IPS-18c (cell line): ENCODE measurements at regions not wholly inside any gene's neighbourhood (a gene's known extent, or its start where the extent isn't known, plus 50 kb on each side); places are given as distances from the start of the nearest gene placed in this dataset.
"Not testable (repeated sequence)": the region's sequence is repeated elsewhere in the genome, so short reads cannot be mapped to it uniquely, and the experiment has no call there.

Experiments used
- H3K4me3 ChIP-seq: 2 replicates; pipeline ENCODE4 v1.7.0; 2013; ENCODE audit warnings: low read depth, mild to moderate bottlenecking, low read length, moderate library complexity; ENCODE audit not compliant: insufficient read depth
- H3K9me3 ChIP-seq: one replicate; pipeline ENCODE4 v1.6.1; 2013; ENCODE audit warnings: mild to moderate bottlenecking, low read length, moderate library complexity; ENCODE audit not compliant: control insufficient read depth, insufficient read depth

DNA sequence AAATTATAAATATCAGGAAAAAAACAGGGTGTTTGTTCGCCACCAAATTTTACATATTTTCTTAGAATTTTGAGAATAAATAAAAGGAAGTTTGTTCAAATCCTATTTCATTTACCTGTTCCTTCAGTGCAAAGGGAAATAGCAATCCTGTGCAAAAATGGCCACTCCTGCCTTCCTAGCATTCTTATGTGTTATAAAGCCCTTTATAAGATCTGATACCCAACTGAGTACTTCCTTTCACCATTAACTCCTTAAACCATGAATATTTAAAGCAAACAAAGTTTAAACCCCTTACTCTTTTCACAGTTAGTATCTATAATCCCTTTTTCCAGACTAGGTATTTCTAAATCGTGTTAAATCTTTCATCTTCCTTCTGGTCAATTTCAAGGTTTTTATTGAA is 427.8 kb downstream of the NR4A2 start:
- no peak overlapping the region for H3K4me3 ChIP-seq
- H3K9me3 ChIP-seq = no peaks in the 10 kb centered on the region

DNA sequence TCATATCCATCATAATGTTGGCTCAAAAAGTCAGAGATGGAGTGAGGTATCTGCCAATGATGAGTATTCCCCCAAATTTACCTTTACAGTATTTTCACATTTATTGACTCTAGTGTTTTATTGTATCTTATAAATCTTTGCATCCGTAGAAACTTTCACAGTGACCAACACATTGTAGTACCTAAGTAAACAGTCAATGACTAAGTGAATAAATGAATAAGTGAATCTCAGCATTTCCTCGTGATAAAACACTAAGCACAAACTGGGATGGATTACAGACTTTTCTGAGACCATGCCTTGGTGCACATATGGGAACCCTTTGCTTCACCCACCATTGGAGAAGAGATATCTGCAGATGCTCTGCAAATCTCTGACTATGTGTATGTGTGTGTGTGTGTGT is 429.9 kb downstream of the NR4A2 start:
- H3K9me3 ChIP-seq = no peaks in the 10 kb centered on the region
- H3K4me3 ChIP-seq = no peak overlapping the region

DNA sequence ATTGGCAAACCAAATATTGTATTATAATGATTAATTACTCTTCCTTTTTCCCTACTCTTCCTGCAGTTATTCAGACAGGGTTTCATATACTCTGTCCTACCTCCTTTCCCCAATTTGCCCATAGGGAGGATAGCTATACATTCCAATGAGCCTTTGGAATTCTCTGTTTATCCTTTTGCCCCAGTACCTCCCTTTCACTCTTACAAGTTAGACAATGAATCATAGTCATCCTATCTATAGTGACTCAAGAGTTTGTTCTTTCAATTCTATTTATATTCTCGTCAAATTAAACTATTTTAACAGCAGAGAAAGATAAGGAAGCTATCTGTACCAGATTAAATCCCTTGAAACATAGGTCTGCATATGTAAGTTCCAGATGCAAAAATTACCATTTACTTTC is 437.5 kb downstream of the NR4A2 start:
- no peak overlapping the region for H3K4me3 ChIP-seq
- H3K9me3 ChIP-seq = no peaks in the 10 kb centered on the region

DNA sequence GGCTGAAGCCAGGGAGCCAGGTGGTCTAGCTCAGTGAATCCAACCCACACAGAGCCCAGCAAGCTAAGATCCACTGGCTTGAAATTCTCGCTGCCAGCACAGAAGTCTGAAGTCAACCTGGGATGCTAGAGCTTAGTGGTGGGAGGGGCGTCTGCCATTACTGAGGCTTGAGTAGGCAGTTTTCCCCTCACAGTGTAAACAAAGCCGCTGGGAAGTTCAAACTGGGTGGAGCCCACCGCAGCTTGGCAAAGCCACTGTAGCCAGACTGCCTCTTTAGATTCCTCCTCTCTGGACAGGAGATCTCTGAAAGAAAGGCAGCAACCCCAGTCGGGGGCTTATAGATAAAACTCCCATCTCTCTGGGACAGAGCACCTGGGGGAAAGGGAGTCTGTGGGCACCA is 452.1 kb downstream of the NR4A2 start:
- H3K4me3 ChIP-seq, H3K9me3 ChIP-seq: not testable (repeated sequence)

- not testable (repeated sequence) for H3K4me3 ChIP-seq, H3K9me3 ChIP-seq
Measured at GRCh38 chr2:155879900-155880299, 452.6 kb downstream of the NR4A2 start.

GRCh38 chr2:155872396-155872795 is 460.1 kb downstream of the NR4A2 start:
- H3K9me3 ChIP-seq = no peaks in the 10 kb centered on the region
- no peak overlapping the region for H3K4me3 ChIP-seq

GRCh38 chr2:155871940-155872339 is 460.6 kb downstream of the NR4A2 start:
- no peak overlapping the region for H3K4me3 ChIP-seq
- H3K9me3 ChIP-seq = no peaks in the 10 kb centered on the region

DNA sequence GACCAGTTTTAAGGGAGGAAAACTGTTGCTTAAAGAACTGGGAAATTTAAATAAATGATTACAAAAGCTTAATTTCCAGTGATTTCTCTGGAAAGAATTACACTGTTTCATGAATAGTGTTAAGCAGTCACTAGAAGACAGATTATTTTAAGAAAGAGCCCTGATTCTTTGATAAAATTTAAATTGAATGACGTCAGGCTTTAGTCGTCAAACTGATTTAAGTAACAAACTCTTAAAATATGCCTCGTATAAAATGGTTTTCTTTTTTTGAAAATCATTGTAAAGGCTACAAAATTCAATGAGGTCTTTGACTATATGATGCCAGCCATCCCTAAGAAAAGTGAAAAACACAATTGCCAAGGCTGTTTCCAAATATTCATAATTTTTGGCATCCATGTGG is 465.0 kb downstream of the NR4A2 start:
- Histone ChIP-seq H3K9me3 (no peaks in the 10 kb centered on the region), H3K4me3 (no peak overlapping the region)

DNA sequence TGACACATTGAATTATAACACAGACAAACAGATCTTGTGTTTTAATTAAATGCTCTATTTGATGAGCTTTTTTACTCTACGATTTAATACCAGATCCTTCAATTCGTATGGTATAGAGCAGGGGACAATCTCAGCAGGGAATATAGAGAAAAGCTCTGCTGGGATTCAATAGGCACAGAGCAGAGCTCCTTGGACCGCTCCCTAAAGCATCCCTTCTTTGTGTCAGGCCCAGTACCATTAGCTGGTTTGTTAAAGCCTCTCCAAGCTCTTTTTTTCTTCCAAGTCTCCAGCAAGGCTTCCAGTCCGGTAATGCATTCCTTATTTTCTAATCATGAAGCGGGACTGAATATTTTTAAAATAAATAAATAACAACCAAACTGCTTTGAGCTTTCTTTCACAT is 466.0 kb downstream of the NR4A2 start:
- Histone ChIP-seq H3K9me3 (no peaks in the 10 kb centered on the region), H3K4me3 (no peak overlapping the region)

DNA sequence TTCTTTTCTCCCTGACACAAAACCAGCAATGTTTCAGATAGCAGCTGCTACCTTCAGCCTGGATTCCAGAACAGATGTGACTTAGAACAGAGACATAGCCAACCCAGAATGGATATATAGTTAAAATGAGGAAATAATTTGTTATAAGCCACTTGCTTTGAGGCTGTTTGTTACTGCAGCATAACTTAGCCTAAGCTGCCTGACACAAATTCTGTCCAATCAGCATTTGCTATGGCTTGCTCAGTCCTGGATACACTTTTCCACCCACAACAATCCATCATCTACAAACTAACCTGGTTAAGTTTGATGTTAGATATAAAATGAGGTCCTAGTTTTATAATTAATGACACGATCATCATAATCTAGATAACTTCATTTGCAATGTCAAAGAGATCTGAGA is 480.4 kb downstream of the NR4A2 start:
- Histone ChIP-seq H3K9me3 (no peaks in the 10 kb centered on the region), H3K4me3 (no peak overlapping the region)

DNA sequence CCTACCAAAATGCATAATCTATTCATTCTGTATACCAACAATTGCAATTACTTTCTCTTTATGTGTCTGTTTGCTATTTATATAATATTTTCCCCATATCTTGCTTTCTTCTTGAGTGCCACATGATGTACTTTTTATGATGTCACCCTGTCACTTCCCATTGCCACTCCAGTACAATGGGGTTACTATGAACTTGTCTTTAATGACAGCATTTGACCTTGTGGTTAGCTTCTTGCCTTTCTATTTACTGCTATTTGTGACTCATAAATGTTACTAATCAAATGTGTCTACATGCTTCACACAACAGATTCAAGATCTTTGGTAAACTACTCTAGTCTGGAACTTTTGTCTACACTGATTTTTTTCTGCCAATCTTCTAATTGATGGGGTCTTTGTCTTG is 486.3 kb downstream of the NR4A2 start:
- Histone ChIP-seq H3K9me3 (no peaks in the 10 kb centered on the region), H3K4me3 (no peak overlapping the region)

DNA sequence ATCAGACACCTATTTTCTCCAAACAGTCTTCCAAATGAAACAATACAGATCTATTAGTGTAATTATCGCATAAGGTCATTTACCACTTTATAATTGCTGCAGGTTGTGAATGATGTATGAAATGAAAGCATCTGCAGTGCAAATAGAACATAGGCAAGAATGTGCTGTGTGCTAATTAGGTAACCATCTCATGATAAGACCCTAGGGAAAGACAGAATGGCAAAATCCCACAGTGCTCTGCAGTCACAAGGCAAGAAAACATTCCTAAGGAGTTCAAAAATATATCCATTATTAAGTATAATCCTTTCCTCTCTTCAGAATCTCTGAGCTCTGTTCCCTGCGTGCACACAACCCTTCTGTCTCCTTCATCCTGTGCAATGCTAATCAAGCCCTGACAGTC is 488.1 kb downstream of the NR4A2 start:
- no peak overlapping the region for H3K4me3 ChIP-seq
- no peaks in the 10 kb centered on the region for H3K9me3 ChIP-seq

GRCh38 chr2:155842103-155842502 is 490.4 kb downstream of the NR4A2 start:
- Histone ChIP-seq H3K9me3 (no peaks in the 10 kb centered on the region), H3K4me3 (no peak overlapping the region)

DNA sequence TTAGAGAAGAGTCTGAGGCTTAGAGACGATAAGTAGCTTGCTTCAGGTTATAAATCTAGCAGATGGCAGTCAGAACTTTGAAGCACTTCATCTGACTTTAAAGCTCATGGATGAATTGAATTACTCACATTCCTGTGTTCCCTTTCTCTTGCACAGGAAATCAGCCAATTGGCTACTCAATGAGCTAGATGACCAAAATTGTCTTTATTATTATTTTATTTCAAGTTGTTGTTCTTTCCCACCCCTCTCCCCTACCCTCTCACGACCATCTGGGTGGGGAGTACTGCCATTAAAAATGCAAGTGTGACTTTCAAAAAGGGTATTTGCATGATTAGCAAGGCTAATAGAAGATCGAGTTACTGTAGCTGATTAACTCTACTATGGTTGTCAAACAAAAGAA is 491.1 kb downstream of the NR4A2 start:
- H3K4me3 ChIP-seq = no peak overlapping the region
- no peaks in the 10 kb centered on the region for H3K9me3 ChIP-seq

GRCh38 chr2:155840661-155841060 is 491.9 kb downstream of the NR4A2 start:
- no peak overlapping the region for H3K4me3 ChIP-seq
- no peaks in the 10 kb centered on the region for H3K9me3 ChIP-seq

- H3K9me3 ChIP-seq = no peaks in the 10 kb centered on the region
Measured at GRCh38 chr2:155839991-155840390, 492.5 kb downstream of the NR4A2 start.

GRCh38 chr2:155839436-155839835 is 493.1 kb downstream of the NR4A2 start:
- Histone ChIP-seq H3K9me3 (no peaks in the 10 kb centered on the region), H3K4me3 (no peak overlapping the region)

More at GRCh38 chr2:155839991-155840390, 492.5 kb downstream of the NR4A2 start:
- H3K4me3 ChIP-seq = no peak overlapping the region

DNA sequence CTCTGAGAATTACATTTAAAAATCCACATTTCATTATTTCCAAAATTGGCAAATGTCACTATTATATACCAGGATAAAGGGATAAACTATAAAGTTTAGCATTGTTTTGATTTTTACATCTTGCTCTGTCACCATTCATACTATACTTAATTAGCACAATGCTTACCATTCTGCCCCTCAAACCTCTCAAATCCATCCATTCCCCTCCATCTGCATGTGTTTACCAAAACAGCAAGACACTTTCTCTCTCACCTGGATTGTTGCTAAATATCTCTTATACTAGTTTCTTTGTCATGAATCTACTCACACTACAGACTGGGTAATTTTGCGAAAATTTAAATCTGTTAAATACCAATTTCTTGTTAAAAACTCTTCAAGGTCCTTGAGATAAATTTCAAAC is 496.1 kb downstream of the NR4A2 start:
- Histone ChIP-seq H3K4me3 (no peak overlapping the region), H3K9me3 (no peaks in the 10 kb centered on the region)

GRCh38 chr2:155830817-155831579 is 501.5 kb downstream of the NR4A2 start:
- no peak overlapping the region for H3K4me3 ChIP-seq

More at GRCh38 chr2:155830817-155831579, 501.5 kb downstream of the NR4A2 start:
- no peaks in the 10 kb centered on the region for H3K9me3 ChIP-seq
